CD4-positive, alpha-beta T cell treated with Interferon alpha-2 for 1 hour (primary cell): ENCODE measurements at regions not wholly inside any gene's neighbourhood (a gene's known extent, or its start where the extent isn't known, plus 50 kb on each side); places are given as distances from the start of the nearest gene placed in this dataset.

Experiments used
- DNase-seq, 2 donors: peaks; one replicate each; pipeline ENCODE4 v3.0.0-alpha.2; 2020 to 2022

- no peak for DNase-seq
Observed at GRCh38 chr7:12085516-12085915, 125.6 kb upstream of the TMEM106B start.

- no peak for DNase-seq
Observed at GRCh38 chr7:12089951-12090756, 120.9 kb upstream of the TMEM106B start.

GRCh38 chr7:12090757-12091221 is 120.3 kb upstream of the TMEM106B start:
- no peak for DNase-seq

- no peak for DNase-seq
Observed at GRCh38 chr7:12091231-12091630, 119.9 kb upstream of the TMEM106B start.

GRCh38 chr7:12092499-12093130 is 118.5 kb upstream of the TMEM106B start:
- no peak for DNase-seq

GRCh38 chr7:12093365-12093764 is 117.7 kb upstream of the TMEM106B start:
- no peak for DNase-seq

- DNase-seq = no peak
Observed at GRCh38 chr7:12094365-12094921, 116.7 kb upstream of the TMEM106B start.

- no peak for DNase-seq
Observed at GRCh38 chr7:12102126-12102525, 109.0 kb upstream of the TMEM106B start.

- DNase-seq = no peak
Observed at GRCh38 chr7:12102527-12102926, 108.6 kb upstream of the TMEM106B start.

GRCh38 chr7:12103948-12104347 is 107.1 kb upstream of the TMEM106B start:
- DNase-seq = no peak

- DNase-seq = no peak
Observed at GRCh38 chr7:12107381-12107780, 103.7 kb upstream of the TMEM106B start.

GRCh38 chr7:12107841-12108254 is 103.2 kb upstream of the TMEM106B start:
- no peak for DNase-seq

- DNase-seq = no peak
Observed at GRCh38 chr7:12110425-12110824, 100.7 kb upstream of the TMEM106B start.

GRCh38 chr7:12111422-12112405 is 99.4 kb upstream of the TMEM106B start:
- peak in 1 of 2 donors; percentile 12 for DNase-seq

GRCh38 chr7:12117170-12117569 is 93.9 kb upstream of the TMEM106B start:
- DNase-seq = no peak

GRCh38 chr7:12119620-12120303 is 91.3 kb upstream of the TMEM106B start:
- no peak for DNase-seq

GRCh38 chr7:12120632-12121031 is 90.5 kb upstream of the TMEM106B start:
- DNase-seq = no peak

GRCh38 chr7:12123172-12123571 is 87.9 kb upstream of the TMEM106B start:
- DNase-seq = no peak

- no peak for DNase-seq
Observed at GRCh38 chr7:12124028-12124427, 87.1 kb upstream of the TMEM106B start.

GRCh38 chr7:12127455-12127854 is 83.6 kb upstream of the TMEM106B start:
- no peak for DNase-seq

GRCh38 chr7:12130609-12131008 is 80.5 kb upstream of the TMEM106B start:
- DNase-seq = no peak

- DNase-seq = peak in 1 of 2 donors; percentile 6
Observed at GRCh38 chr7:12131122-12131521, 80.0 kb upstream of the TMEM106B start.
